ENCODE measurements at regions not wholly inside any gene's neighbourhood (a gene's known extent, or its start where the extent isn't known, plus 50 kb on each side); places are given as distances from the start of the nearest gene placed in this dataset.
"Not testable (repeated sequence)": the region's sequence is repeated elsewhere in the genome, so short reads cannot be mapped to it uniquely, and the experiment has no call there.

DNA sequence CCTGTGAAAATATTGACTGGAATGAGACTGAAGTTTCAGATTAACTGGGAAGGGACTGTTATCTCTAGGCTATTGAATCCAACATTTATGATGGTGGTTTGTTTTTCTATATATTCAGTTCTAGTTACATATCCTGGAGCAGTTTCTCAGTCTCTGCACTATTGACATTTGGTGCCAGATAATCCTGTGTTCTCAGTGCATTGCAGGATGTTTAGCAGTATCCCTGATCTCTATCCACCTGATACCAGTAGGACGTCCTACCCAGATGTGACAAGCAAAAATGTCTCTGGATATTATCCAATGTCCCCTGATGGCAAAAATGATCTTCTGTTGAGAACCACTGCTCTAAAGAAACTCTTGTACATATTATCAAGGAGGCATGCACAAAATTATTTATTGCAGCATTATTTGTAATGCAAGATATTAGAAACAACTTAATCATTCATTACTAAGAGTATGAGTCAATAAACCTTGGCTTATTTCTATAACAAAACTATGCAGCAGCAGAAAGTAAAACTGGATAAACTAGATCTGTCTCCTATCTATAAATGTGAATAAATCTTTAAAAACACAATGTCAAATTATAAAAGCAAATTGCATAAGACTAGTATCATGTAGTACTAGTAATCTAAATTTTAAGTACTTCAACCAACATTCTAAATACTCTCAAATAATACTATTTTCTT is 369.3 kb upstream of the RND3 start:
- no peak for DNase-seq (ENCODE audit: low read depth, low spot score)

- no peak for DNase-seq (ENCODE audit: low read depth, low spot score)
These were observed 365.8 kb upstream of the RND3 start for GRCh38 chr2:150853263-150853662.

GRCh38 chr2:150850641-150851040 is 363.2 kb upstream of the RND3 start:
- DNase-seq (ENCODE audit: low read depth, low spot score) = no peak

GRCh38 chr2:150847578-150847977 is 360.1 kb upstream of the RND3 start:
- no peak for DNase-seq (ENCODE audit: low read depth, low spot score)

DNA sequence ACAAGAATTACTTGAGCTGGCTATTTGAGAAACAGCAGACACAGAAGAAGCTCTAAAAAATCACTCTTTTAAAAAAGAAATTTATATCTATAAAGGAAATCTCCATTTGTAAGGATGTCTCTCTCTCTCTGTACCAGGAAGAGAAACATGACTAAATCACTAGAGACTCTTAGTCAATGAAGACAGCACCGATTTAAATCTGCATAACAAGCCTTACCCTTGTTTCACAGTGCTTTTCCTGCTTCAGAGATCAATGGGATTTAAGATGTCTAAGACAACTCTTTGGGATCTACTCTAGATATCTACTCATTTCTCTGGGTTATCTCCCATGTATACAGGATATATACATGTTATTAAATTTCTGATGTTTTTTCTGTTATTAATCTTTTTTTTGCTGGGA is 359.2 kb upstream of the RND3 start:
- DNase-seq (ENCODE audit: low read depth, low spot score) = no peak

- DNase-seq (ENCODE audit: low read depth, low spot score) = no peak
These were observed 345.2 kb upstream of the RND3 start for GRCh38 chr2:150832686-150833085.

DNA sequence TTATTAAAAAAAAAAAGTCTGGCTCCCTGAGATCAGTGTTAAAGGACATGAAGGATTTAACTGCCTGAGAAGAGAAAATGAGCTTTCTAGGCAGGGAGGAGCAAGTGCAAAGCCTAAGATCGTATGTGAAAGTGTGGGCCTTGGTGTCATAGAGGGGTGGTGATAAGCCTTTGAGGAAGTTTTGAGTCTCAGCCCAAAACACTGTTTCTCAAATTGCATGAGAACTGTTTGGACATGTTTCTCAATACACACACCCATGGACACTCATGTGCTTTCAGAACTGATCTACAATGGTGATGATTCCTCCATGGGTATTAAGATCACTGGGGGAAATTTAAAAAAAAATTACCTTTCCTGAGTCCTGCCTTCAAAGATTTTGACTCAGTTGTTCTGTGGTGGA is 336.7 kb upstream of the RND3 start:
- DNase-seq (ENCODE audit: low read depth, low spot score) = no peak

DNA sequence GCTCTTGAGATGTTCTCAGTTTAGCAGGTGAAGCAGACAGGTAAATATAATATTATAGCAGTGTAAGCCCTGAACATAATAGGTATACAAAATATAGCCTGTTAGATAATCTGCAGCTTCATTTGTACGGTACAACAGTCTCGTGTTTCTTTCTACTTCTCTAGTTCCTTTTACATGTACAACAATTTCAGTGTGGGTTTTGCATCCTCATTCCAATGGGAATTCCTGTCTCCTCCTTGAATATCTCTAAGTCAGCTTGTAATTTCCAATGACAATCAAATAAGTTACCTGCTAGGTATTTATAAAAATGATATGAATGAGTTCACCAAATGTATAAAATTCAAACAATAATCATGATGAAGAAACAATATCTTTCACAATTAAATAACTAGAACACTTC is 330.0 kb upstream of the RND3 start:
- DNase-seq (ENCODE audit: low read depth, low spot score) = no peak

GRCh38 chr2:150812664-150813367 is 325.3 kb upstream of the RND3 start:
- DNase-seq (ENCODE audit: low read depth, low spot score) = no peak

- DNase-seq (ENCODE audit: low read depth, low spot score) = no peak
These were observed 324.6 kb upstream of the RND3 start for GRCh38 chr2:150812066-150812465.

GRCh38 chr2:150811259-150811855 is 323.9 kb upstream of the RND3 start:
- no peak for DNase-seq (ENCODE audit: low read depth, low spot score)

DNA sequence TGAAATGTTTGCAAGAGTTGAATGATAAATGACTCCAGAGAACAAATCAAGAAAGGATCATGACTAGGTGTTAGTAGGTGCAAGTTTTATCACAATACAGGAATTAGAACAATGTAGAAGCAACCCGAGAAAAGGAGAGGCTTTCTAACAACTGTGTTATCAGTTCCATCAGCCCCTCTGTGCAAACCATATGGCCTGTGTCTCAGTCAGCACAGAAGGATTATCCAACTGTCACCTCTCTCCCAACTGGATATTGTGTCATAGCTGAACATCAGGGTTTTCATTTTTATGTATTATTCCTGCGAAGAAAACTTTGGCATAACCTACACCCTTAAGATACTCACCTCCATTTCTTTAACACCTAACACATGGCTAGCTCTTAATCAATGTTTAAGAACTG is 321.6 kb upstream of the RND3 start:
- DNase-seq (ENCODE audit: low read depth, low spot score) = no peak

DNA sequence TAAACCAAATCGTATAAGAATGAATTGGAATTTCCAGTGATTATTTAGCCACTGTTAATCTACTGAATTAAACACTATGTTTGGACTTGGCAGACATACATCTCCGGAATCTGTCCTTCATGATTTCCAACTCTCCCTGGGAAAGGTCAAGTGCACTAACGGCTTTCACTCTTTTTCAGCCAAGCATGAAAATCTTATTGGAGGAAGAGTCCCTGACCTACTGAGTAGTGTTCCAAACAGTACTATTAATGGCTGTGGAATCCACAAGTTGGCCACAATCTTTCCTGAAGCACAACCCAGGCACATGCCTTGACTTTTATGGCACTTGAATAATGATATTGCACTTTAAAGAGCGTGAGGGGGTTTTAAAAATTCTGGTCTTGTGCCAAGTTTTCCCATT is 318.9 kb upstream of the RND3 start:
- DNase-seq (ENCODE audit: low read depth, low spot score) = no peak

- DNase-seq (ENCODE audit: low read depth, low spot score) = no peak
These were observed 316.4 kb upstream of the RND3 start for GRCh38 chr2:150803689-150804398.

DNA sequence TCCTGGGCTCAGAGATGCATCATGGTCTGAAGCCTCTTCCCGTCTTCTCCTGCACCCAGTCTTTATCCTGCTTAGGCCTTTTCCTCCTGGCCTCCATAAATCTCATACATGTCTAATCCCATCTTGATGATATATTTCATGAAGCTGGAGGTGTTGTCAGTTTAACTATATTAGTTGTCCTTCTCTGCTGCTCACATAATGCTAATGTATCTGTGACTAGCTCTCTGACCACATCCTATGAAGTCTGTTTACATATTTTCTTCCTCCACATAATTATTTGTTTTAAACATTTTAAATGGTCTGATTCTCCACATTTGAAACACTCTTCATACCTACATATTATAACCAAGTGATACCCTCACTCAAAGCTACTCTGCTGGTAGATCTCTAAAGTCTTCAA is 315.2 kb upstream of the RND3 start:
- DNase-seq (ENCODE audit: low read depth, low spot score) = no peak

DNA sequence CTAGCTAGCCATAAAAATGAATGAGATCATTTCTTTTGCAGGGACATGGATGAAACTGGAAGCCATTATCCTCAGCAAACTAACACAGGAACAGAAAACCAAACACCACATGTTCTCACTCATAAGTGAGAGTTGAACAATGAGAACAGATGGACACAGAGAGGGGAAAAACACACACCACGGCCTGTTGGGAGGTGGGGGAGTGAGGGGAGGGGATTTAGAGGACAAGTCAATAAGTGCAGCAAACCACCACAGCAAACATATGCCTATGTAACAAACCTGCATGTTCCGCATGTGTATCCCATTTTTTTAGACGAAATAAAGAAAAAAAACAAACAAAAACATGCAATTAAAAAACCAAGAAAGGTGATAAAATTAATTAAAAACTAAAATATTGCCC is 308.8 kb upstream of the RND3 start:
- not testable (repeated sequence) for DNase-seq (ENCODE audit: low read depth, low spot score)

GRCh38 chr2:150792780-150793300 is 305.4 kb upstream of the RND3 start:
- no peak for DNase-seq (ENCODE audit: low read depth, low spot score)

GRCh38 chr2:150791567-150791966 is 304.1 kb upstream of the RND3 start:
- DNase-seq (ENCODE audit: low read depth, low spot score) = no peak

DNA sequence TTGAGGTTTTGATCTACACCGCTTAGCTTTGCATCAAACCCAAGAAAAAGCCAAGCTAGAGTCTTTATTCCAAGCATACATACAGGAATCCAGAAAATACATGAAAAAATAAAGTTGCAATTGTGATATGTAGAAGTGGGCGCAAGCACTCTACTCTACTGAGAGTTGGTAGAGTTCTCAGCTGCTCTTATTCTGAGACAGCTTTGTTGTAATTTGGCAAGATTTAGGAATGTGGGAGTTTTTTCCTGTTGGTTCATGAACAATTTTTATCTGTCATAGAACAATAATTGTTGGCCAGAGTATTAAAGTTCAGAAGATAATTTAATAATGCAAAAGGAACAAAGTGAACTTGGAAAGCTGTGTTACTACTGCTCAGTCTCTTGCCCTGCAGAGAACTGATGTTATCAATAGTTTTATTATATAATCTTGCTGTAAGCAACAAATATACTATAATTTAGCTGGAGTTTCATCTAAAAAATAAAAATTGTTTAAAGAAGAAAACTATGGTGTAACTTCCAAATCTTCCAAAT is 302.0 kb upstream of the RND3 start:
- DNase-seq (ENCODE audit: low read depth, low spot score) = no peak

- DNase-seq (ENCODE audit: low read depth, low spot score) = no peak
These were observed 301.1 kb upstream of the RND3 start for GRCh38 chr2:150788426-150789140.

DNA sequence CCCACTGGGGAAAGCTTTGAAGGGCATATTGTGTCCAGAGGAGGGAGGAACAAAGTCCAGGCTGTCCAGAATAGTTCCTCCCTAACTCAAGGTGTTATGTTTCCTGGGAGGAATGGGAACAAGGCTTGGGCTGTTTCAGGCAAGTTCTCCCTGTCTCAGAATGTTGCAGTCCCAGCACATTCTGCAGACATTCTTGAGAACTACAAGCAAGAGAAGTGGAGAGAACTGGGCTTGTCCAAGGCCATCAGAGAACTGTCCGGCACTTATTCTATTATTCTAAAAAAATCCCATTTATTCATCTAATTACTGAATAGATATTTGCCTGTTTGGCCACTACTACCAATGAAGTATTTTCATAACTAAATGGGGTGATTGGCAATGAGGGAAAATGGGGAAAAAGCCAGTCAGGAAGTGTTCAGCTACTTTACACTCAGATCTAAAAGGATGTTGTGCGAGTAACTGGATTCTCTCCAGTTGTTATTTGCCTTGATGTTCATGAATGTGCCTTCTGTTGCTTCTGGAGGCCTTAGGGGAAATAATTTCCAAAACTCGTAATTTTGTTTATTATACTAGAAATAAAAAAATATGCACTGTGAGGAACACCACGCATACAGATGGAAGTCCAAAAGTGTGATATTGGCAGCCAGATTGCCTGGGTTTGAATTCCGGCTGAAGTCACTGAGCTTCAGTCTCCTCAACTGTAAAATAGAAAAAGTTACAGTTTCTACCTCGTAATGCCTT is 300.1 kb upstream of the RND3 start:
- DNase-seq (ENCODE audit: low read depth, low spot score) = no peak
